ENCODE measurements at regions not wholly inside any gene's neighbourhood (a gene's known extent, or its start where the extent isn't known, plus 50 kb on each side); places are given as distances from the start of the nearest gene placed in this dataset.

GRCh38 chr12:25058012-25058411 lies 109.1 kb upstream of the BCAT1 start:
- Mint-ChIP-seq H3K4me1 (peaks cover 66% of the 10 kb centered on the region), H3K9me3 (no peaks in the 10 kb centered on the region), H3K27ac (peak overlapping the region; percentile 55)

GRCh38 chr12:25056486-25057130 lies 107.7 kb upstream of the BCAT1 start:
- peaks cover 75% of the 10 kb centered on the region for H3K4me1 Mint-ChIP-seq
- H3K27ac Mint-ChIP-seq = peak overlapping the region; percentile 88
- peak overlapping the region; percentile 97 for H3K4me3 Mint-ChIP-seq
- H3K9me3 Mint-ChIP-seq = no peaks in the 10 kb centered on the region
- H3K36me3 Mint-ChIP-seq = peaks cover 3% of the 10 kb centered on the region
- no peaks in the 10 kb centered on the region for H3K27me3 Mint-ChIP-seq

More at GRCh38 chr12:25058012-25058411, 109.1 kb upstream of the BCAT1 start:
- Mint-ChIP-seq H3K4me3 (peak overlapping the region; percentile 47), H3K27me3 (no peaks in the 10 kb centered on the region), H3K36me3 (peaks cover 8% of the 10 kb centered on the region)

GRCh38 chr12:25056011-25056410 lies 107.1 kb upstream of the BCAT1 start:
- H3K27me3 Mint-ChIP-seq = no peaks in the 10 kb centered on the region
- peaks cover 78% of the 10 kb centered on the region for H3K4me1 Mint-ChIP-seq
- H3K27ac Mint-ChIP-seq = peak overlapping the region; percentile 88
- H3K9me3 Mint-ChIP-seq = no peaks in the 10 kb centered on the region
- peak overlapping the region; percentile 97 for H3K4me3 Mint-ChIP-seq
- H3K36me3 Mint-ChIP-seq = peaks cover 3% of the 10 kb centered on the region

- peak overlapping the region; percentile 99 for H3K27ac Mint-ChIP-seq
- H3K27me3 Mint-ChIP-seq = no peaks in the 10 kb centered on the region
- H3K4me1 Mint-ChIP-seq = peaks cover 73% of the 10 kb centered on the region
- H3K4me3 Mint-ChIP-seq = peak overlapping the region; percentile 97
- peaks cover 3% of the 10 kb centered on the region for H3K36me3 Mint-ChIP-seq
- no peaks in the 10 kb centered on the region for H3K9me3 Mint-ChIP-seq
Measured at GRCh38 chr12:25054783-25055144, 105.9 kb upstream of the BCAT1 start.

GRCh38 chr12:25054076-25054782 lies 105.3 kb upstream of the BCAT1 start:
- Mint-ChIP-seq H3K36me3 (peaks cover 3% of the 10 kb centered on the region), H3K4me1 (peaks cover 72% of the 10 kb centered on the region), H3K9me3 (no peaks in the 10 kb centered on the region), H3K27me3 (no peaks in the 10 kb centered on the region), H3K27ac (peak overlapping the region; percentile 99), H3K4me3 (peak overlapping the region; percentile 97)

- Mint-ChIP-seq H3K4me1 (peaks cover 62% of the 10 kb centered on the region), H3K9me3 (no peaks in the 10 kb centered on the region), H3K36me3 (peaks cover 3% of the 10 kb centered on the region), H3K27me3 (no peaks in the 10 kb centered on the region), H3K4me3 (peak overlapping the region; percentile 99), H3K27ac (peak overlapping the region; percentile 100)
Measured at GRCh38 chr12:25052914-25053211, 104.0 kb upstream of the BCAT1 start.

GRCh38 chr12:25052196-25052913 lies 103.5 kb upstream of the BCAT1 start:
- Mint-ChIP-seq H3K27ac (peak overlapping the region; percentile 100), H3K4me3 (peak overlapping the region; percentile 99), H3K9me3 (no peaks in the 10 kb centered on the region), H3K27me3 (no peaks in the 10 kb centered on the region), H3K4me1 (peaks cover 57% of the 10 kb centered on the region), H3K36me3 (no peaks in the 10 kb centered on the region)

GRCh38 chr12:25051656-25052195 lies 102.8 kb upstream of the BCAT1 start:
- Mint-ChIP-seq H3K9me3 (peaks cover 3% of the 10 kb centered on the region), H3K27ac (peak overlapping the region; percentile 100), H3K4me3 (peak overlapping the region; percentile 99), H3K36me3 (no peaks in the 10 kb centered on the region), H3K4me1 (peaks cover 50% of the 10 kb centered on the region), H3K27me3 (no peaks in the 10 kb centered on the region)

- no peaks in the 10 kb centered on the region for H3K36me3 Mint-ChIP-seq
- H3K9me3 Mint-ChIP-seq = peaks cover 8% of the 10 kb centered on the region
- peak overlapping the region; percentile 99 for H3K4me3 Mint-ChIP-seq
- H3K27ac Mint-ChIP-seq = peak overlapping the region; percentile 100
- peaks cover 45% of the 10 kb centered on the region for H3K4me1 Mint-ChIP-seq
- H3K27me3 Mint-ChIP-seq = no peaks in the 10 kb centered on the region
Measured at GRCh38 chr12:25051171-25051570, 102.3 kb upstream of the BCAT1 start.

- H3K4me3 Mint-ChIP-seq = no peak overlapping the region
- peaks cover 8% of the 10 kb centered on the region for H3K4me1 Mint-ChIP-seq
- H3K9me3 Mint-ChIP-seq = peaks cover 17% of the 10 kb centered on the region
- peaks cover 2% of the 10 kb centered on the region for H3K36me3 Mint-ChIP-seq
- H3K27ac Mint-ChIP-seq = peak overlapping the region; percentile 82
- H3K27me3 Mint-ChIP-seq = no peaks in the 10 kb centered on the region
Measured at GRCh38 chr12:25045869-25046268, 97.0 kb upstream of the BCAT1 start.

GRCh38 chr12:25041006-25041741 lies 92.3 kb upstream of the BCAT1 start:
- H3K9me3 Mint-ChIP-seq = peaks cover 8% of the 10 kb centered on the region
- H3K27me3 Mint-ChIP-seq = peaks cover 5% of the 10 kb centered on the region
- no peak overlapping the region for H3K4me3 Mint-ChIP-seq
- H3K27ac Mint-ChIP-seq = no peak overlapping the region
- peaks cover 8% of the 10 kb centered on the region for H3K4me1 Mint-ChIP-seq
- peaks cover 2% of the 10 kb centered on the region for H3K36me3 Mint-ChIP-seq

GRCh38 chr12:25040593-25040992 lies 91.7 kb upstream of the BCAT1 start:
- H3K4me3 Mint-ChIP-seq = no peak overlapping the region
- H3K4me1 Mint-ChIP-seq = peaks cover 8% of the 10 kb centered on the region
- peaks cover 5% of the 10 kb centered on the region for H3K27me3 Mint-ChIP-seq
- H3K36me3 Mint-ChIP-seq = peaks cover 2% of the 10 kb centered on the region
- no peak overlapping the region for H3K27ac Mint-ChIP-seq
- peaks cover 4% of the 10 kb centered on the region for H3K9me3 Mint-ChIP-seq

- no peak overlapping the region for H3K4me3 Mint-ChIP-seq
- H3K4me1 Mint-ChIP-seq = no peaks in the 10 kb centered on the region
- H3K27me3 Mint-ChIP-seq = peaks cover 5% of the 10 kb centered on the region
- no peaks in the 10 kb centered on the region for H3K9me3 Mint-ChIP-seq
- H3K27ac Mint-ChIP-seq = no peak overlapping the region
- H3K36me3 Mint-ChIP-seq = no peaks in the 10 kb centered on the region
Measured at GRCh38 chr12:25034676-25035075, 85.8 kb upstream of the BCAT1 start.

GRCh38 chr12:25025951-25026490 lies 77.1 kb upstream of the BCAT1 start:
- Mint-ChIP-seq H3K36me3 (no peaks in the 10 kb centered on the region), H3K4me1 (no peaks in the 10 kb centered on the region), H3K27ac (no peak overlapping the region), H3K4me3 (no peak overlapping the region), H3K9me3 (no peaks in the 10 kb centered on the region), H3K27me3 (no peaks in the 10 kb centered on the region)

GRCh38 chr12:25025260-25025659 lies 76.4 kb upstream of the BCAT1 start:
- no peaks in the 10 kb centered on the region for H3K36me3 Mint-ChIP-seq
- H3K9me3 Mint-ChIP-seq = no peaks in the 10 kb centered on the region
- H3K27ac Mint-ChIP-seq = no peak overlapping the region
- no peaks in the 10 kb centered on the region for H3K4me1 Mint-ChIP-seq
- H3K27me3 Mint-ChIP-seq = no peaks in the 10 kb centered on the region
- no peak overlapping the region for H3K4me3 Mint-ChIP-seq

Data from activated naive CD4-positive, alpha-beta T cell treated with anti-CD3 and anti-CD28 coated beads, Interleukin-2, amount 50 U/mL, for 24 hours (primary cell).